ENCODE measurements at regions not wholly inside any gene's neighbourhood (a gene's known extent, or its start where the extent isn't known, plus 50 kb on each side); places are given as distances from the start of the nearest gene placed in this dataset.
"Not testable (repeated sequence)": the region's sequence is repeated elsewhere in the genome, so short reads cannot be mapped to it uniquely, and the experiment has no call there.

GRCh38 chr2:111609146-111609844 lies 274.7 kb downstream of the ANAPC1 start:
- TF ChIP-seq RFX5 (IDR thresholded peaks at IDR 0.05; ENCODE audit: low read length); CTCF (IDR thresholded peaks at IDR 0.05); ZBTB33 (IDR thresholded peaks at IDR 0.05; ENCODE audit: borderline replicate concordance, low read depth); POLR2AphosphoS5 (IDR thresholded peaks at IDR 0.05; ENCODE audit: low read depth, low read length); MAX (IDR thresholded peaks at IDR 0.05; ENCODE audit: low read depth); TEAD4 (IDR thresholded peaks at IDR 0.05; ENCODE audit: borderline replicate concordance, insufficient read depth); NFIC (IDR thresholded peaks at IDR 0.05; ENCODE audit: borderline replicate concordance); GATA2 (CRISPR knock-in tag; IDR thresholded peaks at IDR 0.05); MEF2A (IDR thresholded peaks at IDR 0.05; ENCODE audit: borderline replicate concordance, low read depth); EZH2phosphoT487 (IDR thresholded peaks at IDR 0.05; ENCODE audit: borderline replicate concordance, low read depth); EP300 (IDR thresholded peaks at IDR 0.05; ENCODE audit: borderline replicate concordance in 1 of 2, low read depth in 1 of 2, low read length in 1 of 2); RCOR1 (IDR thresholded peaks at IDR 0.05; ENCODE audit: low read length); PBX3 (IDR thresholded peaks at IDR 0.05): not testable (repeated sequence)
